HCT116 (cell line): ENCODE measurements at regions not wholly inside any gene's neighbourhood (a gene's known extent, or its start where the extent isn't known, plus 50 kb on each side); places are given as distances from the start of the nearest gene placed in this dataset.
"Not testable (repeated sequence)": the region's sequence is repeated elsewhere in the genome, so short reads cannot be mapped to it uniquely, and the experiment has no call there.

Experiments
- ATAC-seq: fragments of 200-7000 bp; cut with Tn5 transposase; 2 replicates; pipeline ENCODE4 v1.9.1; 2020; ENCODE audit warnings: mild to moderate bottlenecking, moderate library complexity
- BruUV-seq: library from RNA; stranded (reverse); fragments of 400-500 nt; replicated peaks from 2 replicates; lab custom pipeline; 2021; lab: Mats Ljungman, UMichigan
- CTCF ChIA-PET: fragments of 300-600 bp; sonication (Branson Sonifier 250); formaldehyde crosslinking; loops from one replicate; lab custom pipeline; 2021; ENCODE audit warnings: antibody characterized with exemption; lab: Charles Lee
- POLR2A ChIA-PET: fragments of 300-600, 350-600 bp; sonication (Branson Sonifier 250); formaldehyde crosslinking; loops from one replicate; lab custom pipeline; 2021; ENCODE audit warnings: antibody characterized with exemption; lab: Charles Lee
- RAD21 ChIA-PET, 2 experiments: fragments of 300-600 bp; sonication (Branson Sonifier 250); formaldehyde crosslinking; loops; one replicate each; lab custom pipeline; 2023; ENCODE audit warnings: low total read pairs in 2 of 2; ENCODE audit not compliant: uncharacterized antibody in 2 of 2, unreplicated experiment in 2 of 2, low non-redundant PET in 1 of 2; lab: Charles Lee
- DNase-seq: peaks from one replicate; pipeline ENCODE4 v3.0.0-alpha.2; 2010; ENCODE audit warnings: low read depth, low spot score
- H2AFZ ChIP-seq: fragments of 200-600 bp; shearing (Covaris generic), sonication (generic); 2 replicates; pipeline ENCODE4 v1.6.1; 2017; ENCODE audit warnings: low read depth, mixed run types, mixed read lengths, antibody characterized with exemption, low read length; ENCODE audit not compliant: poor library complexity, severe bottlenecking
- H3K27ac ChIP-seq: 2 replicates; pipeline ENCODE4 v1.5.1; 2012; ENCODE audit warnings: low read depth, low read length
- H3K27me3 ChIP-seq: fragments of 200-600 bp; sonication (generic); 2 replicates; pipeline ENCODE4 v1.6.1; 2016; ENCODE audit warnings: mixed run types, low read length, mixed read lengths; ENCODE audit not compliant: insufficient read depth
- H3K36me3 ChIP-seq, 2 experiments: fragments of 200-500 bp in 1 of 2; fragments of 200-600 bp in 1 of 2; sonication (Bioruptor generic) in 1 of 2; sonication (generic) in 1 of 2; 2 replicates each; pipeline versions ENCODE4 v1.5.1 to v1.6.1; 2014 to 2016; ENCODE audit warnings: low read length in 2 of 2, inconsistent platforms in 1 of 2, mixed read lengths in 1 of 2, mixed run types in 1 of 2; ENCODE audit not compliant: insufficient read depth in 2 of 2, control insufficient read depth in 1 of 2
- H3K4me1 ChIP-seq, 2 experiments: fragments of 200-600 bp in 1 of 2; sonication (generic) in 1 of 2; 2 replicates each; pipeline versions ENCODE4 v1.5.1 to v1.6.1; 2012 to 2017; ENCODE audit warnings: low read length in 2 of 2, inconsistent platforms in 1 of 2, mild to moderate bottlenecking in 1 of 2, mixed read lengths in 1 of 2, mixed run types in 1 of 2, moderate library complexity in 1 of 2; ENCODE audit not compliant: insufficient read depth in 2 of 2, control insufficient read depth in 1 of 2
- H3K4me2 ChIP-seq: fragments of 200-600 bp; sonication (generic); 2 replicates; pipeline ENCODE4 v1.6.1; 2017; ENCODE audit warnings: mixed run types, low read length, mixed read lengths
- H3K4me3 ChIP-seq, 2 experiments: fragments of 200-600 bp in 1 of 2; sonication (generic) in 1 of 2; replicated peaks in 1 of 2; 2 replicates each; pipeline ENCODE4 v1.5.1; 2011 to 2016; ENCODE audit warnings: low read length in 2 of 2, control low read depth in 1 of 2, low read depth in 1 of 2, mild to moderate bottlenecking in 1 of 2, mixed read lengths in 1 of 2, mixed run types in 1 of 2
- H3K79me2 ChIP-seq: fragments of 200-600 bp; sonication (generic); 2 replicates; pipeline ENCODE4 v1.6.1; 2017; ENCODE audit warnings: mild to moderate bottlenecking, mixed run types, low read length, moderate library complexity, mixed read lengths; ENCODE audit not compliant: insufficient read depth
- H3K9ac ChIP-seq: fragments of 200-600 bp; sonication (generic); 2 replicates; pipeline ENCODE4 v1.6.1; 2016; ENCODE audit warnings: low read length, mixed read lengths
- H3K9me2 ChIP-seq: fragments of 200-600 bp; sonication (generic), shearing (Covaris generic); 2 replicates; pipeline ENCODE4 v1.6.1; 2017; ENCODE audit warnings: mixed run types, mild to moderate bottlenecking, moderate library complexity; ENCODE audit not compliant: insufficient read depth
- H3K9me3 ChIP-seq, 2 experiments: fragments of 200-500 bp in 1 of 2; fragments of 200-600 bp in 1 of 2; sonication (Bioruptor generic) in 1 of 2; sonication (generic) in 1 of 2; 2 replicates each; pipeline ENCODE4 v1.6.1; 2014 to 2017; ENCODE audit warnings: low read length in 2 of 2, mixed read lengths in 2 of 2, inconsistent platforms in 1 of 2, low read depth in 1 of 2, mild to moderate bottlenecking in 1 of 2, mixed run types in 1 of 2, moderate library complexity in 1 of 2; ENCODE audit not compliant: control insufficient read depth in 1 of 2, insufficient read depth in 1 of 2
- H4K20me1 ChIP-seq: fragments of 200-600 bp; sonication (generic), shearing (Covaris generic); 2 replicates; pipeline ENCODE4 v1.6.1; 2017; ENCODE audit warnings: mixed run types, mild to moderate bottlenecking, moderate library complexity; ENCODE audit not compliant: insufficient read depth
- EGR1 ChIP-seq: IDR thresholded peaks from 2 replicates; pipeline ENCODE4 v1.6.1; 2012; ENCODE audit warnings: low read depth
- EZH2phosphoT487 ChIP-seq: fragments of 200-600 bp; IDR thresholded peaks from 2 replicates; pipeline ENCODE4 v1.6.1; 2018; ENCODE audit warnings: antibody characterized with exemption, borderline replicate concordance
- JUND ChIP-seq: IDR thresholded peaks from 2 replicates; pipeline ENCODE4 v1.6.1; 2012
- POLR2A ChIP-seq: IDR thresholded peaks from 2 replicates; pipeline ENCODE4 v1.7.0; 2011; ENCODE audit warnings: borderline replicate concordance; ENCODE audit not compliant: insufficient read depth, insufficient read length; ENCODE audit errors: extremely low read depth
- POLR2AphosphoS5 ChIP-seq: IDR thresholded peaks from 2 replicates; pipeline ENCODE4 v1.6.1; 2011; ENCODE audit warnings: mild to moderate bottlenecking, low read depth, low read length, moderate library complexity
- TCF7L2 ChIP-seq: IDR thresholded peaks from 2 replicates; pipeline ENCODE4 v1.7.0; 2011; ENCODE audit warnings: borderline replicate concordance, inconsistent platforms; ENCODE audit not compliant: insufficient read depth, insufficient read length; ENCODE audit errors: extremely low read depth
- YY1 ChIP-seq: IDR thresholded peaks from 2 replicates; pipeline ENCODE4 v1.6.1; 2011; ENCODE audit warnings: low read length, low read depth, moderate library complexity, mild to moderate bottlenecking; ENCODE audit not compliant: insufficient replicate concordance; ENCODE audit errors: extremely low read depth
- intact Hi-C: fragments of 100-400 bp; cut with micrococcal nuclease; formaldehyde crosslinking; loops from 2 replicates; pipeline ENCODE4 v1.10.0; 2022
- TF ChIP-seq, protein P1 (sequence below): IDR thresholded peaks from 2 replicates; pipeline ENCODE4 v1.6.1; 2012; ENCODE audit warnings: low read depth
- TF ChIP-seq, protein P2 (sequence below): IDR thresholded peaks from 2 replicates; pipeline ENCODE4 v1.6.1; 2012

DNA sequence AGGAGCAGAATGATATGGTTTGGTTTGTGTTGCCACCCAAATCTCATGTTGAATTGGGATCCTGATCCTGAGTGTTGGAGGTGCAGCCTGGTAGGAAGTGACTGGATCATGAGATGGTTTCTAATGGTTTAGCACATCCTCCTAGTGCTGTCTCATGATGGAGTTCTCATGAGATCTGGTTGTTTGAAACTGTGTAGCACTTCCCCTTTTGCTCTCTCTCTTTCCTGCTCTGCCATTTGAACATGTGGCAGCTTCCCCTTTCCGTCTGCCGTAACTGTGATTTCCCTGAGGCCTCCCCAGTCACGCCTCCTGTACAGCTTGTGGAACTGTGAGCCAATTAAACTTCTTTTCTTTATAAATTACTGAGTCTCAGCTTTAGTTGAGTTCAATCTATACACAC is 756.8 kb upstream of the CDH6 start:
- H3K4me1 ChIP-seq, result no peaks in the 10 kb centered on the region
- BruUV-seq, result no TSS peak
- H3K9me2 ChIP-seq, result no peaks in the 10 kb centered on the region
- no peaks in the 10 kb centered on the region for H3K79me2 ChIP-seq
- ATAC-seq (no peak), DNase-seq (no peak)
- TF ChIP-seq JUND, result no peak
- no peak for TF ChIP-seq EGR1
- TF ChIP-seq, protein P1, sequence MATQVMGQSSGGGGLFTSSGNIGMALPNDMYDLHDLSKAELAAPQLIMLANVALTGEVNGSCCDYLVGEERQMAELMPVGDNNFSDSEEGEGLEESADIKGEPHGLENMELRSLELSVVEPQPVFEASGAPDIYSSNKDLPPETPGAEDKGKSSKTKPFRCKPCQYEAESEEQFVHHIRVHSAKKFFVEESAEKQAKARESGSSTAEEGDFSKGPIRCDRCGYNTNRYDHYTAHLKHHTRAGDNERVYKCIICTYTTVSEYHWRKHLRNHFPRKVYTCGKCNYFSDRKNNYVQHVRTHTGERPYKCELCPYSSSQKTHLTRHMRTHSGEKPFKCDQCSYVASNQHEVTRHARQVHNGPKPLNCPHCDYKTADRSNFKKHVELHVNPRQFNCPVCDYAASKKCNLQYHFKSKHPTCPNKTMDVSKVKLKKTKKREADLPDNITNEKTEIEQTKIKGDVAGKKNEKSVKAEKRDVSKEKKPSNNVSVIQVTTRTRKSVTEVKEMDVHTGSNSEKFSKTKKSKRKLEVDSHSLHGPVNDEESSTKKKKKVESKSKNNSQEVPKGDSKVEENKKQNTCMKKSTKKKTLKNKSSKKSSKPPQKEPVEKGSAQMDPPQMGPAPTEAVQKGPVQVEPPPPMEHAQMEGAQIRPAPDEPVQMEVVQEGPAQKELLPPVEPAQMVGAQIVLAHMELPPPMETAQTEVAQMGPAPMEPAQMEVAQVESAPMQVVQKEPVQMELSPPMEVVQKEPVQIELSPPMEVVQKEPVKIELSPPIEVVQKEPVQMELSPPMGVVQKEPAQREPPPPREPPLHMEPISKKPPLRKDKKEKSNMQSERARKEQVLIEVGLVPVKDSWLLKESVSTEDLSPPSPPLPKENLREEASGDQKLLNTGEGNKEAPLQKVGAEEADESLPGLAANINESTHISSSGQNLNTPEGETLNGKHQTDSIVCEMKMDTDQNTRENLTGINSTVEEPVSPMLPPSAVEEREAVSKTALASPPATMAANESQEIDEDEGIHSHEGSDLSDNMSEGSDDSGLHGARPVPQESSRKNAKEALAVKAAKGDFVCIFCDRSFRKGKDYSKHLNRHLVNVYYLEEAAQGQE, result no peak
- no peak for TF ChIP-seq POLR2A
- TF ChIP-seq YY1, result no peak
- no peak for TF ChIP-seq POLR2AphosphoS5
- TF ChIP-seq TCF7L2, result no peak
- TF ChIP-seq, protein P2, sequence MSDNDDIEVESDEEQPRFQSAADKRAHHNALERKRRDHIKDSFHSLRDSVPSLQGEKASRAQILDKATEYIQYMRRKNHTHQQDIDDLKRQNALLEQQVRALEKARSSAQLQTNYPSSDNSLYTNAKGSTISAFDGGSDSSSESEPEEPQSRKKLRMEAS, result no peak
- TF ChIP-seq EZH2phosphoT487, result no peak
- H2AFZ ChIP-seq, result no peak overlapping the region
- no peaks in the 10 kb centered on the region for H3K27me3 ChIP-seq
- H3K9ac ChIP-seq, result no peak overlapping the region
- intact Hi-C loops, result no loop called here
- no peak overlapping the region for H3K27ac ChIP-seq
- no peak overlapping the region for H3K4me2 ChIP-seq
- H4K20me1 ChIP-seq, result no peaks in the 10 kb centered on the region
- no peaks in the 10 kb centered on the region for H3K36me3 ChIP-seq
- H3K4me3 ChIP-seq, result no peak overlapping the region
- ChIA-PET POLR2A (no interaction called here), CTCF (no interaction called here), RAD21 (no interaction called here)
- H3K9me3 ChIP-seq, result peaks cover 30 to 31% of the 10 kb centered on the region in 2 experiments; a peak in 2 of 4 replicates

DNA sequence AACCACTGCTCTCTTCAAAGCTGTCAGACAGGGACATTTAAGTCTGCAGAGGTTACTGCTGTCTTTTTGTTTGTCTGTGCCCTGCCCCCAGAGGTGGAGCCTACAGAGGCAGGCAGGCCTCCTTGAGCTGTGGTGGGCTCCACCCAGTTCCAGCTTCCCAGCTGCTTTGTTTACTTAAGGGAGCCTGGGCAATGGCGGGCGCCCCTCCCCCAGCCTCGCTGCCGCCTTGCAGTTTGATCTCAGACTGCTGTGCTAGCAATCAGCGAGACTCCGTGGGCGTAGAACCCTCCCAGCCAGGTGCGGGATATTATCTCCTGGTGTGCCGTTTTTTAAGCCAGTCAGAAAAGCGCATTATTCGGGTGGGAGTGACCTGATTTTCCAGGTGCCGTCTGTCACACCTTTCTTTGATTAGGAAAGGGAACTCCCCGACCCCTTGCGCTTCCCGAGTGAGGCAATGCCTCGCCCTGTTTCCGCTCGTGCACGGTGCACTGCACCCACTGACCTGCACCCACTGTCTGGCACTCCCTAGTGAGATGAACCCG is 764.5 kb upstream of the CDH6 start:
- intact Hi-C loops, H3K4me2 ChIP-seq, RAD21 ChIA-PET, H3K4me3 ChIP-seq, H3K9me2 ChIP-seq, ATAC-seq, POLR2A ChIA-PET, BruUV-seq, H2AFZ ChIP-seq, H3K27me3 ChIP-seq, H3K79me2 ChIP-seq, H3K4me1 ChIP-seq, H3K27ac ChIP-seq, H3K36me3 ChIP-seq, CTCF ChIA-PET, H4K20me1 ChIP-seq, DNase-seq, H3K9ac ChIP-seq: not testable (repeated sequence)
- peaks cover 12 to 20% of the 10 kb centered on the region in 2 experiments; a peak in 2 of 4 replicates for H3K9me3 ChIP-seq
